GM12878 (cell line): ENCODE measurements at regions not wholly inside any gene's neighbourhood (a gene's known extent, or its start where the extent isn't known, plus 50 kb on each side); places are given as distances from the start of the nearest gene placed in this dataset.

Source experiments
- CHD1 ChIP-seq: IDR thresholded peaks from 2 replicates; pipeline ENCODE4 v1.6.1; 2012; ENCODE audit warnings: low read depth, low read length, improper control_type of control experiment
- CTCF ChIP-seq, 3 experiments: IDR thresholded peaks in 2 of 3; conservative IDR thresholded peaks in 1 of 3; 2 replicates each; pipeline ENCODE4 v1.5.1; 2011; ENCODE audit warnings: low read depth in 3 of 3, low read length in 3 of 3, mild to moderate bottlenecking in 3 of 3, control low read depth in 2 of 3, moderate library complexity in 2 of 3, inconsistent platforms in 1 of 3, mixed read lengths in 1 of 3; ENCODE audit not compliant: control insufficient read depth in 2 of 3, insufficient read depth in 1 of 3; ENCODE audit errors: extremely low read depth in 1 of 3
- HDAC2 ChIP-seq: fragments of 200-600 bp; sonication (generic); IDR thresholded peaks from 2 replicates; pipeline ENCODE4 v1.6.1; 2017
- PBX3 ChIP-seq: IDR thresholded peaks from 2 replicates; pipeline ENCODE4 v1.6.1; 2011; ENCODE audit warnings: mild to moderate bottlenecking, low read depth, low read length, moderate library complexity; ENCODE audit not compliant: insufficient replicate concordance
- PML ChIP-seq: IDR thresholded peaks from 2 replicates; pipeline ENCODE4 v1.6.1; 2012; ENCODE audit warnings: low read length, inconsistent platforms
- POLR2A ChIP-seq: IDR thresholded peaks from 2 replicates; pipeline ENCODE4 v1.6.1; 2011; ENCODE audit warnings: low read depth, mild to moderate bottlenecking, low read length
- POLR2AphosphoS5 ChIP-seq: IDR thresholded peaks from 2 replicates; pipeline ENCODE4 v1.6.1; 2011; ENCODE audit warnings: mild to moderate bottlenecking, low read length, inconsistent platforms
- POU2F2 ChIP-seq: IDR thresholded peaks from 3 replicates; pipeline ENCODE4 v1.6.1; 2011; ENCODE audit warnings: low read depth, mild to moderate bottlenecking, low read length, borderline replicate concordance
- SIX5 ChIP-seq: IDR thresholded peaks from 2 replicates; pipeline ENCODE4 v1.6.1; 2011; ENCODE audit warnings: mild to moderate bottlenecking, low read depth, low read length, moderate library complexity; ENCODE audit not compliant: severe bottlenecking
- SRF ChIP-seq, 2 experiments: IDR thresholded peaks; 2 replicates each; pipeline ENCODE4 v1.6.1; 2011; ENCODE audit warnings: low read depth in 2 of 2, low read length in 2 of 2, mild to moderate bottlenecking in 1 of 2, moderate library complexity in 1 of 2
- TAF1 ChIP-seq: IDR thresholded peaks from 2 replicates; pipeline ENCODE4 v1.6.1; 2011; ENCODE audit warnings: mild to moderate bottlenecking, low read depth, low read length, borderline replicate concordance
- USF2 ChIP-seq: IDR thresholded peaks from 2 replicates; pipeline ENCODE4 v1.6.1; 2011; ENCODE audit warnings: low read depth, low read length, improper control_type of control experiment, borderline replicate concordance

- no peak for TF ChIP-seq PBX3
- TF ChIP-seq PML: no peak
- no peak for TF ChIP-seq CTCF (IDR thresholded peaks at IDR 0.05 in 2 of 3, conservative IDR thresholded peaks at IDR 0.05 in 1 of 3; ENCODE audit: control insufficient read depth in 2 of 3, extremely low read depth in 1 of 3, insufficient read depth in 1 of 3, low read depth in 3 of 3, low read length in 3 of 3)
- no peak for TF ChIP-seq TAF1
- no peak for TF ChIP-seq HDAC2
- no peak for TF ChIP-seq POLR2AphosphoS5
- TF ChIP-seq POLR2A: no peak
- no peak for TF ChIP-seq USF2
- TF ChIP-seq CHD1: no peak
- TF ChIP-seq POU2F2: no peak
- TF ChIP-seq SIX5: no peak
- TF ChIP-seq SRF (IDR thresholded peaks at IDR 0.05; ENCODE audit: low read depth in 2 of 2, low read length in 2 of 2): no peak
These were observed 64.6 kb downstream of the DSEL start for GRCh38 chr18:67451960-67452359.
